Stimulated activated CD4-positive, alpha-beta T cell treated with anti-CD3 and anti-CD28 coated beads, Interleukin-4, amount 100 ng/mL, for 48 hours (primary cell): ENCODE measurements at regions not wholly inside any gene's neighbourhood (a gene's known extent, or its start where the extent isn't known, plus 50 kb on each side); places are given as distances from the start of the nearest gene placed in this dataset.

ENCODE experiments used
- DNase-seq, 2 donors: peaks; one replicate each; pipeline ENCODE4 v3.0.0-alpha.2; 2020; ENCODE audit warnings: low read depth in 2 of 2

DNA sequence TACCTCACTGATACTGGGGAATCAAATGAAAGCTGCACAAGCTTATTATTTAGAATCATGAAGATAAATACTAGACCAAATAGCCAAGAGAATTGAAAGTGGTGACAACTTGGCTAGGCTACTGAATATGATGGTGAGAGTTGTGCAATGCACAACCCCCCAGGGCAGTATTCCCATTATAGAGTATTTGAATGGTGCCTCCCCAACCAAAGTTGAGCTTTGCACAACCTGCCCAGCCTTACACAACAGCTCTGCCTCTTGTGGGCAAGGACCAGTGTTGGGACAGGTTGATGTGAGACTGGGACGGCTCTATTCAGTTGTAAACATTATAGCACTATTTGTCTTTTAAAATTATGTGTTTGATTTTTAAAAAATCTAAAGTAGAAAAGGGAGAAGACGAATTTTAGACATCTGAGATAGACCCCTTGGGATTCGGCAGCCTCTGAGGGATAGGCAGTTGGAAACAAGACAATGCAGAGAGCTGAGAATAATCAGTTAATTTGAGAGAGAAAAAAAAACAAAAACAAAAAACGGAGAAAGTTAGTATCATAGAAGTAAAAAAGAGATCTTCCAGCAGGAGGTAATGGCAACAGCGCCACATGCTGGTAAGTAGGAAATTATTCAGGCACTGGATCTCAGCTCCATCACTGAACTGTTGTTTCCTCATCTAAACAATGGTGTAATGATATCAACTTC is 91.0 kb upstream of the KCNA3 start:
- peak in 1 of 2 donors; percentile 19 for DNase-seq

DNA sequence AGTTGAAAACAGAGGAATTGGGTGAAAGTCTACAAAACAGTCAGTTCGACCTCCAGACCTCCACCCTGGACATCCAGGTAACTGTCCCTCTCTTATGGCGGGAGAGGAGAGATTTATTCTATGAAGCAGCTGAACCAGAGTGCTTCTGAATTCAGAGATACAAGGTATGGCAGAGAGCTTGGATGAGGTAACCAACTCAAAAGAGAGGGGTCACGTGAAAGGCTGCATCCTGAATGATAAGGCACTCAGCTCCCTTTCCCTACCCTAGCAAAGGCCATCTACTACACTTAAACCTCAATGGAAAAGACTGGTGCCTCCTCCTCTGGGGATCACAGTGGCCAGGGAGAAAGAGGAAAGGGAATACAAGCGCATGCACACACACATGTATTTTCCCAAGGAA is 88.4 kb upstream of the KCNA3 start:
- DNase-seq = no peak

DNA sequence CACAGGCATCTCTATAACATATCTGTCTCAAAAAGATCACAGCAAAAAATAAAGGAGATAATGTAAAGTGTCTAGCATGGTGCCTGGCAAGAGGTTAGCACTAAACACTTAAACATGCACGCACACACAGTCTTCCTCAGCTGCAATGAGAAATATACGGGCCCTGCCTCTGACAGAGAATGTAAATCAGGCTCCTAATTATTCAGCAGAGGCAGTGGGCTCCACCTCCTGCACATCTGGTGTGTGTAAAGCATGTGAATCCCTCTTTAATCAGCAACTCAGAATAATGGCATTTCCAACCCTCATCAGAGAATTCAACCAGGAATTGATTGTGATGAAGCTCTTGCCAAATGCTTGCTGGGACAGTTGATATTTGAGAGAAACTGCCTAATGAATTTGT is 85.6 kb upstream of the KCNA3 start:
- no peak for DNase-seq

DNA sequence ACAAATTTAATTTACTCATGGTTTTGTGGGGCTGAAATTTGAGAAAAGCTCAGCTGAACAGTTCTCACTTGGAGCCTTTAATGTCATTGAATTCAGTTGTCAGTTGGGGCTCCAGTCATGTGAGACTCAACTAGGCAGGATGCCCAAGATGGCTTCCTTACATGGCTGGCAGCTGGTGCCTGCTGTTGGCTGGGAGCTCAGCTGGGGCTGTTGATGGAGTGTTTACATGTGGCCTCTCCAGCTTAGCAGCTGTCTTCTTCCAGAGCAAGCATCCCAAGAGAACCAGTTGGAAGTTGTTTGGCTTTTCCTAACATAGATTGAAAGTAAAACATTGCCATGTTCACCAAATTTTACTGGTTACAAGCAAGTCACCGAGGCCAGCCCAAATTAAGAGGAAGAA is 81.8 kb upstream of the KCNA3 start:
- no peak for DNase-seq

DNA sequence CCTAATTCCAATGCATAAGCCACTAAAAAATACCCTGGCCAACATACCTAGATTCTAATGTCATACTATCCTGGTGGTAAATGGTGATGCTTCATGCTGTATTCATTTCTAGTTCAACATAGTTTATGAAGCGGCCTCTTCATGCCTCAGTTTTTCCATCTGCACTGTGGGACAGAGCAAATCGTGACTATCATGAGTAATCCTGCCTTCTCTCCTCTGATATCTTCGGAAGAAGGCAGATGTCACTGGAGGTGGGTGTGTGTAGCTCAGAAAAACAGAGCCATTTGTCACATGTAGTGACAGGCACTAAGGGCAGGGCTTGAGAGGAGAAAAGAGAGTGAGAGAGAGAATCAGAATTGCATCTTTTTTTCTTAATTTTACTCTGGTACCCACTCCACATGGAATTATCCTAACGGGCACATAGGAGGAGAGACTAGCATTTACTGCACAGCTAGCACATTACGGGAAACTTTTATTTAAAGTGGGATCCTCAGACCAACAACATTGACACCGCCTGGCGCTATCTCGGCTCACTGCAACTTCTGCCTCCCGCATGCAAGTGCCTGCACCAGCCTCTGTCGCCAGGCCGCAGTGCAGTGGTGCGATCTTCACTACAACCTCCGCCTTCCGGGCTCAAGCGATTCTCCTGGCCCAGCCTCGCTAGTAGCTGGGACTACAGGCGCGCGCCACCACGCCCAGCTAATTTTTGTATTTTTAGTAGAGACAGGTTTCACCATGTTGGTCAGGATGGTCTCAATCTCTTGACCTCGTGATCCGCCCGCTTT is 78.4 kb upstream of the KCNA3 start:
- no peak for DNase-seq

DNA sequence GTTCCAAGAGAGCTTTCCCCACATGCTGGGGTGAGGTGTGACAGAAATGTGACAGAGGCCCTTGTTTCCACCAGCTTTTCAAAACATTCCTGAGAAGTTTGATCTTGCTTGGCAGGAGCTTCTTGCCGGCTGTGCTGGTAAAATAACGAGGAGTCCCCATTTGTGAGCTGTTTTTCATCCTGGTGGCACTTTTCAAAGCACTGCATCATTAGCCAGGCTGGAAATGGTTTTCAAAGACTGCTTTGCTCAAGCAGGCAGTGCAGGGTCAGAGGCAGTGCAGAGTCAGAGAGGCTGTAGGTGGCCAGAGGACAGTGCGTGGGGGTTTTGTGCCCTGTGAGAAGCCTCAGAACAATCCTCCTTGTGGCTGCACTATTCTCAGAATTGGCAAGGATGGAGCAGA is 75.8 kb upstream of the KCNA3 start:
- DNase-seq = no peak

DNA sequence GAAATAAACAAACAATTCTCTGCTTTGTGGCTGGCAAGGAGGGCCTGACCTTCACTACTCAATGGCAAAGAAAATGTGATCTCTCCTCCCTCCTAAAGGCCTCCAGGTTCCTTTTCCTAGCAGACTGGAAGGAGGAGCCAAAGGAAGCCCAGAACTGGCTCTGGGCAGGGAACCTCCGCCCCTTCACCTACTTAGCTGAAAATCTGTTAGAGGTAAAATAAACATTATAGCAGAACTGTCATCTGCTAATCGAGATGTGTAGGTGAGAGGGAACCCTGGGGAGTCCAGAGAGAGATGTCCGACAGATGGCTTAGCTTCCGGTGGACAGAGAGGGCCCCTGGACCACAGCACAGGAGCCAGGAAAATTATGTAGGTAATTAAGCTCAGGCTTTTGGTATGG is 75.2 kb upstream of the KCNA3 start:
- DNase-seq = no peak

DNA sequence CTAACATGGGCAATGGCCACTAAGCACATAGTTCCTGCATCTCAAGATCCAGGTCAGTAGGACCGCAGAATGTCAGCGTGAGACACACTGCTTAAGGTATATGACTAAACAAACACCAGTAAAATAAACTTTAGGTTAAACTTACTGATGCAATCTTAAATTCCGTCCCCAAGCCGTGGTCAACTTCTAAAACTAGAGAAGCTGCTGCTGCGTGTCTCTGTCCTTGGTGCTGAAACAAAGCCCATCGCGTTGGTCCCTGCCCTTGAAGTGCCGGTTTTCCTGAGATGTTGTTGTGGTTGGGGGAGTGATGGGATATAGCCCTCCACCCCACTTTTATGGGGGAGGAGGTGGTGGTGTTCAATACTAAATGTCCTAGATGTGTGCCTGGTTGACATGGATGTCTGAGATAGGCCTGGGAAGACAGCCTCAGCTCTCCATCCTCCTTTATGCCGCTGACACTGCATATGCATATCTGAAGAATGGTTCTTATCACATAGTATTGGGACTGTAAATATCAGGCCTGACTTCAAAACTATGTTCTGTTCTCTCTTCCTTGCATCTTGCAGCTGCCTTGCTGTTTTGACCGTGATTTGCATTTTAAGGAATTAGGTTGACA is 72.0 kb upstream of the KCNA3 start:
- peak; percentile 32 to 38 for DNase-seq

DNA sequence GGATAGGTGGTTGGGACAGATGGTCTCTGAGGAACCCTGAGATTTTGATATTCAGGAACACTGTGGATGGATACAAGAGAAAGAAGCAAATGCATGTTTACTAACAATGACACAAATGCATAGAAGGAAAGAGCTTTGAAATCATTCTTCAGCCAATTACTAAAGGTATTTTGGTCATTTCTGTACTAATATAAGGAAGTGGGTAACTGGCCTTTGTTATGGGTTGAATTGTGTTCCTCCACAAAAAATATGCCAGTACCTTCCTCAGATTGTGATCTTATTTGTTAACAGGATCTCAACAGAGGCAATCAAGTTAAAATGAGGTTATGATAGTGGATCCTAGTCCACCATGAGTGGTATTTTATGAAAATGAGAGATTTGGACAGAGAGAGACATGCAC is 68.7 kb upstream of the KCNA3 start:
- no peak for DNase-seq

DNA sequence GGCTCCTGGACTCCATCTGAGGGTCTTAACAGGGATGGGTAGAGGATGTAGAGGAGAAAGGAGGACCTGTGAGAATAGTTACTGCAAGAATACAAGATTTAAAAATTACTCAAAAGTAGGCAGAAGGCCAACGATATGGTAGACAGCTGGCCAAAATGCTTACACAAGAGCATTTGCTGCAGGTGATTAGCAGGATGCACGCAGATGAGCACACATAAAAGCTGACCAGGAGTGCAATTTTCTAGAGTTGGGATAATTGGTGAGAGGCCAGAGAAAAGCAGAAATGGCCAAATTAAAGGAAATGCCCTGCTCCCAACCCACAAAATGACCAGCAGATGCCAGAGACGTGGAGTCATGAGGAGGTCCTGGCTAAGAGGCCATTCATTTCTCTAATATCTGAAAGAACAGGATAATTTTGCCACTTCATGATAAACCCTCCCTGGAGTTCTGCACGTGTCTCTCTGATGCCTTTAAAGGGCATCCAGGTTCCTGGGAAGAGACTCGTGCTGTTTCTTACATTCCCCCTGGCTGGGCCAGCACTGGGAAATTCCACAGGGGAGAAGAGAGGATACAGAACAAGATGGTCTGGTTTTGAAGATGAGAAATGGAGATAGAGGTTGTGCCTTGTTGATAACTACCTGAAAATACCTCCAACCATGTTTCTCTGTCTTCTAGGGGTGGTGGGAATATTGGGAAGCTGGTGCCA is 62.3 kb upstream of the KCNA3 start:
- no peak for DNase-seq

DNA sequence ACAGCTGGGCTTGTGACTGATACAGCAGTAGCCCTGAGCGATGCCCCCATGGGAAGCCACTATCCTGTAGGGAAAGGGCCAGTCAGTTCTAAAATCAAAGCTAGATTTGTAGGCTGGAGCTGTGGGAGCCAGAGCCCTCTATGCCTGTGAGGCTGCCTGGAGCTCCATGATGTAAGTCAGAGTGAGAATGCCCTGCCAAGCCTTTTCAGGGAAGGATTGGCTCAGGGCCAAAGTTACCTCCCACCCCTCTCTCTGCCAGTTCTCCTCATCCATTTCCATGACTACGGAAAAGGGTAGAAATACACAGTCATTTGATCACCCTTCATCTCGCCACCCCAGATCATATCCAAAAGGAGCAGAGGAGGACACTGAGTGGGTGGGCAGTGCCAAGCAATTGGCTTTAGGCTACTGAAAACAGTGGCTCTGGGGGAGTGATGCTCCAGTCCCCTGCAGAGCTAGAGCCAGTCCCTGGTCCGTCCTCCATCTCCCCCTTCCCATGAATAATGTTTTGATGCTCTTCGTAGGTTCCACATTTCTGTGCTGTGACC is 59.5 kb upstream of the KCNA3 start:
- no peak for DNase-seq

DNA sequence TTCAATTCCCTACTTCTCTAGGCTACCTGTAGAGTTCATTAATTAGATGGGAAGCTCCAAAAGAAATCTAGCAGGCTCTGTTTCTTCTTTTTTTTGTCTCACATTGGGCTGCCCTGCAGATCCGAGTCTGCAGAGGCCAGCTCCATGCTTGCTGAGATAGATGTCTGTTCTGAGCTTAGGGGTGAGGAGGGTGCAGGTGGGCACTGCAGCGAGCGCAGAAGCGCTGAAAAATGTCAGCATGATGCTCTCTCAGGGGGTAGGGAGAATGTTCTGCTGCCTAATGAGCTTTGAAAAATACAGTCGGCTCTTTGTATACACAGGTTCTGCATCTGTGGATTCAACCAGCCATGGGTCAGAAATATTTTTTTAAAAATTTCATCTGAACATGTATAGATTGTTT is 56.8 kb upstream of the KCNA3 start:
- no peak for DNase-seq

DNA sequence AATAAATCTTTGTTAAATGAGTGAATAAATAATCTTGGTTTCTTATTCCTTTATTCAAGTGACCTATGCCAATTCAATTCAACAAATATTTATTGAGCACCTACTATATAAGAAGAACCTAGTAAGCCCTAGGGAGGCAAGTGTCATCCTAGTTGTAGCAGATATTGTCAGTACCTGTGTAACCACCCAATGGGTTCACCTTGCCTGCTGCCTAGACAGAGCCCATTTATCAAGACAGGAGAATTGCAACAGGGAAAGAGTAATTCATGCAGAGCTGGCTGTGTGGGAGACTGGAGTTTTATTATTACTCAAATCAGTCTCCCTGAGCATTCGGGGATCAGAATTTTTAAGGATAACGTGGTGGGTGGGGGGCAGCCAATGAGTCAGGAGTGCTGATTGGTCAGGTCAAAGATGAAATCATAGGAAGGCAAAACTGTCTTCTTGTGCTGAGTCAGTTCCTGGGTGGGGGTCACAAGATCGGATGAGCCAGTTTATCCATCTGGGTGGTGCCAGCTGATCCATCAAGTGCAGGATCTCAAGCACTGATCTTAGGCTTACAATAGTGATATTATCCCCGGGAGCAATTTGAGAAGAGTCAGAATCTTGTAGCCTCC is 53.8 kb upstream of the KCNA3 start:
- DNase-seq = no peak

DNA sequence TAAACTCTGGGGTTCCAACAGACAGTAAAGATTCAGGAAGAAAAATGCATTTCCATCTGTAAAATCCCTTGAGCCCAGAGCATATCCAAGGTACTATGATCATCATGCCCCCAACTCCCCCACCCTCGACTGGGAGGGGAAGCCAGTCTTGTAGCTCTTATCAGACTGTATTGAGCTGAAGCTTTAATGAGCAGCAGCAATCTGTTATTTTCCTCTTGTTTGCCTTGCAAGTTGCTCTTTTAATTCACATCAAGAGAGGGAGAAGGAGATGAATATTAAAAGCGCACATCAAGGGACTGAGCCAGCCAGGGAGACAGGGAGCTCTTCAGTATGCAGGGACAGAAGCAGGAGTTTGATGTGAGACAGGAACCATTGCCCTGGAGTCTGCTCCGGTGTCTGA is 52.5 kb upstream of the KCNA3 start:
- DNase-seq = no peak

DNA sequence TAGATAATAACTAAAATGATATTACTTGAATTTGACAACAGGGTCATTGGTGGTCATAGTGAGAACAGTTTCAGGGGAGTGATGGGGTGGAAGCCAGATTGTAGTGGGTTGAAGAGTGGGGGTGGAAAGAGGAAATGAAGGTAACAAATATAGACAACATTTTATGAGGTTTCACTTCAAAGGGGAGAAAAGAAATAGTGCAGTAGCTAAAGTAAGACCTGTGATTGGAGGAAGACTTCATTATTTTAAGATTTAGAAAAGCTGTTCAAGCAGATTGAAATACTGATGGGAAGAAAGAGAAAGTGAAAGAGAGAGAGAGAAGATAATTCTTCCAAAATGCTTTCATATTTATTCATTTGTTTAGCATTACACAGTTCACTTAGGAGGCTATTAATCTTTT is 52.0 kb upstream of the KCNA3 start:
- no peak for DNase-seq
